Inflammatory macrophage treated with lipopolysaccharide for 1 hour (primary cell): ENCODE measurements at regions not wholly inside any gene's neighbourhood (a gene's known extent, or its start where the extent isn't known, plus 50 kb on each side); places are given as distances from the start of the nearest gene placed in this dataset.
"Not testable (repeated sequence)": the region's sequence is repeated elsewhere in the genome, so short reads cannot be mapped to it uniquely, and the experiment has no call there.

ENCODE experiments used
- DNase-seq, 2 donors: peaks; one replicate each; pipeline ENCODE4 v3.0.0-alpha.2; 2020 to 2022

- not testable (repeated sequence) for DNase-seq
These were observed 943.0 kb downstream of the TUBA3C start for GRCh38 chr13:18238586-18238985.

DNA sequence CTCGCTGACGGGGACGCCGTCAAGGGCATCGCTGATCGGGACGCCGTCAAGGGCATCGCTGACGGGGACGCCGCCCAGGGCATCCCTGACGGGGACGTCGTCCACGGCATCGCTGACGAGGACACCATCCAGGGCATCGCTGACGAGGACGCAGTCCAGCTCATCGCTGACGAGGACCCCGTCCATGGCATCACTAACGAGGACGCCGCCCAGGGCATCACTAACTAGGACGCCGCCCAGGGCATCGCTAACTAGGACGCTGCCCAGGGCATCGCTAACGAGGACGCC is 945.2 kb downstream of the TUBA3C start:
- DNase-seq: no peak

- DNase-seq: no peak
These were observed 945.7 kb downstream of the TUBA3C start for GRCh38 chr13:18235756-18236527.

- DNase-seq: no peak
These were observed 946.5 kb downstream of the TUBA3C start for GRCh38 chr13:18235172-18235571.

GRCh38 chr13:18234451-18234850 is 947.2 kb downstream of the TUBA3C start:
- DNase-seq: not testable (repeated sequence)

- DNase-seq: no peak
These were observed 947.8 kb downstream of the TUBA3C start for GRCh38 chr13:18233783-18234299.

DNA sequence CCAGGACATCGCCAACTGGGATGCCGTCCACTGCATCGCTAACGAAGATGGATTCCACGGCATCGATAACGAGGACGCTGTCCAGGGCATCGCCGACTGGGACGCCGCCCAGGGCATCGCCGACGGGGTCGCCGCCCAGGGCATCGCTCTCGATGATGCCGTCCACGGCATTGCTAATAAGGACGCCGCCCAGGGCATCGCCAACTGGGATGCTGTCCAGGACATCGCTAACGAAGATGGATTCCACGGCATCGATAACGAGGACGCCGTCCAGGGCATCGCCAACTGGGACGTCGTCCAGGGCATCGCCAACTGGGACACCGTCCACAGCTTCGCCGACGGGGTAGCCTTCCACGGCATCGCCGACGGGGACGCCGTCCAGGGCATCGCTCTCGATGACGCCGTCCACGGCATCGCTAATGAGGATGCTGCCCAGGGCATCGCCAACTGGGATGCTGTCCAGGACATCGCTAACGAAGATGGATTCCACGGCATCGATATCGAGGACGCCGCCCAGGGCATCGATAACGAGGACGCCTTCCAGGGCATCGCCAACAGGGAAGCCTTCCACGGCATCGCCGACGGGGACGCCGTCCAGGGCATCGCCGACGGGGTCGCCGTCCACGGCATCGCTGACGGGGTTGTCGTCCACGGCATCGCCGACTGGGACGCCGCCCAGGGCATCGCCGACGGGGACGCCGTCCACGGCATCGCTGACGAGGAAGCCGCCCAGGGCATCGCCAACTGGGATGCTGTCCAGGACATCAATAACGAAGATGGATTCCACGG is 948.4 kb downstream of the TUBA3C start:
- no peak for DNase-seq

DNA sequence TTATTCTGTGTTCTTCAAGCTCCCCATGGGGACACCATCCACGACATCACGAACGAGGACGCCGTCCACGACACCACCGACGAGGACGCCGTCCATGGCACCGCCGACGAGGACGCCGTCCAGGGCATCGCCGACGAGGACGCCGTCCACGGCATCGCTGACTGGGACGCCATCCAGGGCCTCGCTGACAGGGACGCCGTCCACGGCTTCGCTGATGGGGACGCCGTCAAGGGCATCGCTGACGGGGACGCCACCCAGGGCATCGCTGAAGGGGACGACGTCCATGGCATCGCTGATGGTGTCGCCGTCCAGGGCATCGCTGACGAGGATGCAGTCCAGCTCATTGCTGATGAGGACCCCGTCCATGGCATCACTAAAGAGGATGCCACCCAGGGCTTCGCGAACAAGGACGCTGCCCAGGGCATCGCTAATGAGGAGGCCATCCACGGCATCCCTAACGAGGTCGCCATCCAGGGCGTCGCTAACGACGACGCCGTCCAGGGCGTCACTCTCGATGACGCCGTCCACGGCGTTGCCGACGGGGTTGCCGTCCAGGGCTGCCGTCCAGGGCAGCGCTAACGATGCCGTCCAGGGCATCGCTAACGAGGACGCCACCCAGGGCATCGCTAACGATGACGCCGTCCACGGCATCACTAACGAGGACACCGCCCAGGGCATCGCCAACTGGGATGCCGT is 949.2 kb downstream of the TUBA3C start:
- no peak for DNase-seq

DNA sequence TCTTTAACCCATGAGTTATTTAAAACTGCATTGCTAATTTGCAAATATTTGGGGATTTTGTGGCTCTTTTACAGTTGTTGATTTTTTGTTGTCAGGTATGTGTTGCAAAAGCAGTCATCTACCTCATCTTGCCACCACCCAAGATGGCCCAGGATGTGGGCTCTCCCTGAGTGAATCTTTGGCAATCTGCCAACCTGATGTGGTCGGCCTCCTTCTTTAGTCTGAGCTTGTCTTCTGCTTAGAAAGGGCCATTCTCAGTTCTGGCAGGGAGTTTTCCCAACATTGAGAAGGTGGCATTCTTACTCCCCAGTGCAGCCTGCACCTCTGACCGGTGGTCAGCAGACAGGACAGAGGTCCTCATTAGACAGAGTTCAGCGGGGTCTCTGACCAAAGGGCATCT is 957.2 kb downstream of the TUBA3C start:
- not testable (repeated sequence) for DNase-seq

- DNase-seq: not testable (repeated sequence)
These were observed 966.9 kb downstream of the TUBA3C start for GRCh38 chr13:18214689-18215088.

DNA sequence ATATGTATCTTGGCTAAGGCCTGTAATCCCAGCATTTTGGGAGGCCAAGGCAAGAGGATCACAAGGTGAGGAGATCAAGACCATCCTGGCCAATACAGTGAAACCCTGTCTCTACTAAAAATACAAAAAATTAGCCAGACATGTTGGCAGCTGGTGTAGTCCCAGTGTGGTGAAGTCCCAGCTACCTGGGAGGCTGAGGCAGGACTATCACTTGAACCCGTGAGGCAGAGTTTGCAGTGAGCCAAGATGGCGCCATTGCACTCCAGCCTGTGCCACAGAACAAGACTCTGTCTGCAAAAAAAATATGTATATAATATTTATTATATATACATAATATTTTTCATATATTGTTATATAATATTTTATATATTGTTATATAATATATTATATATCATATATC is 968.1 kb downstream of the TUBA3C start:
- not testable (repeated sequence) for DNase-seq

DNA sequence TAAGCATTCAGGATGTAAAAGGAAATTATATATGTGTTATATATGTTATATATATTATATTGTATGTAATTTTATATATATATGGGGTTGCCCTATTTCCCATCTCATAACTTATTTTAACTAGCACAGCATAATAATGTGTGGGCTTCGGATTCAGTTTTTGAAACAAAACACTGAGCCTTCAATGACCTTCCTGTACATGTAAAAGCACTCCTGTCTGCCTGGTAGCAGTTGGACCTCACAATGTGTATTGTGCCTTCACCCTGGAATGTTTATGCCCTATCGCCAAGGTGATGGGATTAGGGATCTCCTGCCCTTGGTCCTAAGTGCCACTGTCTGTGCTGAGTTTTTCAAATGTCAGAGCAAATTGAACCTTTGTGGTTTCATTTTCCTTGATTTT is 968.8 kb downstream of the TUBA3C start:
- peak in 1 of 2 donors; percentile 0 for DNase-seq

GRCh38 chr13:18211752-18212560 is 969.7 kb downstream of the TUBA3C start:
- DNase-seq: peak; percentile 19 to 57

GRCh38 chr13:18204614-18205178 is 976.9 kb downstream of the TUBA3C start:
- not testable (repeated sequence) for DNase-seq

DNA sequence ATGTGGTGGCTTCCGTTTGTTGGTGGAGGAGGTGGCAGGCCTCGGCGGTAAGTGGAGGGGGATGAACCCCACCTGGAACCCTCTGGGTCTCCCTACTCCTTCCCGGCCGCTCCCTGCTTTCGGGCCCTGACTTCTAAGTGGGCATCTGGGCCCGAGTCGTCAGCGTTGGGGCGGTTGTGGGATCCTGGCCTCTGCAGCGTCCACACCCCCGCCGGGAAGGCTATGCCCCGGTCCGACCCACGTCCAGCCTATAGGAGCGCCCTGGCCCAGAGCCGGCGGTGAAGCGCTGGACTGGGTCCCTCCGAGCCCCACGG is 986.3 kb downstream of the TUBA3C start:
- DNase-seq: not testable (repeated sequence)

- not testable (repeated sequence) for DNase-seq
These were observed 986.8 kb downstream of the TUBA3C start for GRCh38 chr13:18194631-18195364.

DNA sequence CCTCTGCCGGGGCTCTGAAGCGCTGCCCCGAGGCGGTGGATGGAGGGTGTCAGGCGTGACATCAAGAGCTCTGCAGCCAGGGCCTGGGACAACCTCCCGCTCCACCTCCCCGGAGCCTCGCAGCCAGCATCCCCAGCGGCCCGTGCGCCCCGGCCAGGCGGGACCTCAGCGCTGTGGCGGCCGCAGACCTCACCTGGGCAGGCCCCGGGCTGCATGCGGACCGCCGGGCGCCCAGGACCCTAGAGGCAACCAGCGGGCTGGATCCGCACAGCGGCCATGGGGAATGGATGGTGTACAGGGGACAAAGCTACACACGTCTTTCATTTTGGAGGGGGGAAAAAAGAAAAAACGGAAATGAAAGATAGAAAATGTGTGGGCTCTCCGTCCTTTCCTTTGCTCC is 987.5 kb downstream of the TUBA3C start:
- DNase-seq: not testable (repeated sequence)
